ENCODE measurements at regions not wholly inside any gene's neighbourhood (a gene's known extent, or its start where the extent isn't known, plus 50 kb on each side); places are given as distances from the start of the nearest gene placed in this dataset.

DNA sequence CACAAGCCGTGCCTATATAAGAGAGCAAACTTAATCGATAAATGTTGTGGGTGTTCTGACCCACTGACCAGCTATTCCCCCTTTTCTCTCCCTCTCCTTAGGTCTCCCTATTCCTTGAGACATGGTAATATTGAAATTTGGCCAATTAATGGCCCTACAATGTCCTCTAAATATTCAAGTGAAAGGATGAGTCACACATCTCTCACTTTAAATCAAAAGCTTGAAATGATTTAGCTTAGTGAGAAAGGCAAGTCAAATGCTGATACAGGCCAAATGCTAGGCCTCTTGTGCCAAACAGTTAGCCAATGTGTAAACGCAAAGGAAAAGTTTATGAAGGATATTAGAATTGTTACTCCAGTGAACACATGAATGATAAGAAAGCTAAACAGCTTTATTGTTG, 102.2 kb upstream of the CPNE8 start:
- H3K4me3 ChIP-seq (ENCODE audit: low read depth, low read length) = no peak overlapping the region
- TF ChIP-seq, protein P1, sequence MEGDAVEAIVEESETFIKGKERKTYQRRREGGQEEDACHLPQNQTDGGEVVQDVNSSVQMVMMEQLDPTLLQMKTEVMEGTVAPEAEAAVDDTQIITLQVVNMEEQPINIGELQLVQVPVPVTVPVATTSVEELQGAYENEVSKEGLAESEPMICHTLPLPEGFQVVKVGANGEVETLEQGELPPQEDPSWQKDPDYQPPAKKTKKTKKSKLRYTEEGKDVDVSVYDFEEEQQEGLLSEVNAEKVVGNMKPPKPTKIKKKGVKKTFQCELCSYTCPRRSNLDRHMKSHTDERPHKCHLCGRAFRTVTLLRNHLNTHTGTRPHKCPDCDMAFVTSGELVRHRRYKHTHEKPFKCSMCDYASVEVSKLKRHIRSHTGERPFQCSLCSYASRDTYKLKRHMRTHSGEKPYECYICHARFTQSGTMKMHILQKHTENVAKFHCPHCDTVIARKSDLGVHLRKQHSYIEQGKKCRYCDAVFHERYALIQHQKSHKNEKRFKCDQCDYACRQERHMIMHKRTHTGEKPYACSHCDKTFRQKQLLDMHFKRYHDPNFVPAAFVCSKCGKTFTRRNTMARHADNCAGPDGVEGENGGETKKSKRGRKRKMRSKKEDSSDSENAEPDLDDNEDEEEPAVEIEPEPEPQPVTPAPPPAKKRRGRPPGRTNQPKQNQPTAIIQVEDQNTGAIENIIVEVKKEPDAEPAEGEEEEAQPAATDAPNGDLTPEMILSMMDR (IDR thresholded peaks at IDR 0.05; ENCODE audit: insufficient read depth, low read length, severe bottlenecking) = no peak
- FAIRE-seq (no peak), DNase-seq (ENCODE audit: low read depth) (no peak)
- peaks cover 2% of the 10 kb centered on the region for H3K27me3 ChIP-seq (ENCODE audit: control insufficient read depth, insufficient read depth, low read length)
- H3K36me3 ChIP-seq (ENCODE audit: control insufficient read depth, insufficient read depth, low read length) = no peaks in the 10 kb centered on the region

DNA sequence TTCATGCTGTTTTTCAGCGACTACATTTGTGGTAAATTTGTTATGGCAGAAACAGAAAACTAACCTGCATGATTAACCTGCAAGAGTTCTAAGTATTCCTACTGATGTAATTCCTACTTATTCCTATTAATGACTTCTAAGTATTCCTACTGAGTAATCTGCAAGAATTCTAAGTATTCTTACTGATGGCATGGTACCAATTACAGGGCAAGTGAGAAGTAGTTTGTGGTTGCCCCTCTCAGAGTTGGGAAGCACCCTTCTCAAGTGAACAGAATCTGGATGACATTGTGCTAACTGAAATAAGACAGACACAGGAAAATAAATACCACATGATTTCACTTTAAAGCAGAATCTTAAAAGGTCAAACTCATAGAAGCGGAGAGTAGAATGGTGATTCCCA, 100.9 kb upstream of the CPNE8 start:
- DNase-seq (ENCODE audit: low read depth) = no peak
- H3K36me3 ChIP-seq (ENCODE audit: control insufficient read depth, insufficient read depth, low read length) = no peaks in the 10 kb centered on the region
- H3K27me3 ChIP-seq (ENCODE audit: control insufficient read depth, insufficient read depth, low read length) = peaks cover 2% of the 10 kb centered on the region
- no peak for FAIRE-seq
- H3K4me3 ChIP-seq (ENCODE audit: low read depth, low read length) = no peak overlapping the region
- TF ChIP-seq, protein P1 (IDR thresholded peaks at IDR 0.05; ENCODE audit: insufficient read depth, low read length, severe bottlenecking) = no peak

DNA sequence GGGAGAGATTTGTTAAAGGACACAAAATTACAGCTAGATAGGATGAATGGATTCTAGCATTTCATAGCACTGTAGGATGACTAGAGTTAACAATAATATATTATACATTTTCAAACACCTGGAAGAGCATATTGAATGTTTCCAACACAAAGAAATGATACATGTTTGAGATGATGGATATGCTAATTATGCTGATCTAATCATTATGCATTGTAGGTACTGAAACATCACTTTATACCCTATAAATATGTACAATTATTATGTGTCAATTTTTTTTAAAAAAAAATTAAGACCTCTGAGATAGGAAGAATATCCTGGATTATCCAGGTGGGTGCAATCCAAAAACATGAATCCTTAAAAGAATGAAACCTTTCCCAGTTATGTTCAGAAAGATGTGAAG, 100.3 kb upstream of the CPNE8 start:
- FAIRE-seq (no peak), DNase-seq (ENCODE audit: low read depth) (no peak)
- no peaks in the 10 kb centered on the region for H3K36me3 ChIP-seq (ENCODE audit: control insufficient read depth, insufficient read depth, low read length)
- TF ChIP-seq, protein P1 (IDR thresholded peaks at IDR 0.05; ENCODE audit: insufficient read depth, low read length, severe bottlenecking) = no peak
- H3K4me3 ChIP-seq (ENCODE audit: low read depth, low read length) = no peak overlapping the region
- peaks cover 2% of the 10 kb centered on the region for H3K27me3 ChIP-seq (ENCODE audit: control insufficient read depth, insufficient read depth, low read length)

DNA sequence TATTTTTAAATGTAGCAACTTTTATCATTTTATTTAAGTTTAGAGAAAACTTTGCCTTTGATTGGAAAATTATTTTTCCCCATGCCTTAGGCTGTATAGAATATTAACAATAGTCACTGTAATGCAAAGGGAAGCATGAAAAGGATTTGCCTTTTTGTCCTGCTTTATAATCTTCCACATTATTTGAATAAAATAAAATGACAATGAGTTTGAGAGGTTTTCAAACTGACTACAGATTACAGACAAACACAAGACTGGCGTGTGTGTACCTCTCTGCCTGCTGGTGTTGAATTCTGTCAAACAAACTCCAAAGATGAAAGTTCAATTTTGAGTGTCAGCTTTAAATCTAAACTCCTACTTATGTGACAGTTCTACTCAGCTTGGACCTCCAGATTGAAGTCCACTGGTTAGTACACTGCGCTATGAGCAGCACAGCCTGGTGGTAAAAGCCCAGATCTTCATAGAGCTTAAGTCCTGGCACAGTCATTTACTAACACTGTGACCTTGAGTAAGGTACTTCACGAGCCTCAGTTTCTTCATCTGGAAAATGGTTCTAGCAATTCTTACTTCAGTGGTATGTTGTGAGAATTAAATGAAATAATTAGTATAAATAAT, 98.3 kb upstream of the CPNE8 start:
- Histone ChIP-seq H3K36me3 (ENCODE audit: control insufficient read depth, insufficient read depth, low read length) (no peaks in the 10 kb centered on the region), H3K4me3 (ENCODE audit: low read depth, low read length) (no peak overlapping the region), H3K27me3 (ENCODE audit: control insufficient read depth, insufficient read depth, low read length) (peaks cover 2% of the 10 kb centered on the region)
- FAIRE-seq = no peak
- no peak for DNase-seq (ENCODE audit: low read depth)
- TF ChIP-seq, protein P1 (IDR thresholded peaks at IDR 0.05; ENCODE audit: insufficient read depth, low read length, severe bottlenecking) = no peak

- no peak overlapping the region for H3K4me3 ChIP-seq (ENCODE audit: low read depth, low read length)
- TF ChIP-seq, protein P1 (IDR thresholded peaks at IDR 0.05; ENCODE audit: insufficient read depth, low read length, severe bottlenecking) = no peak
- no peaks in the 10 kb centered on the region for H3K27me3 ChIP-seq (ENCODE audit: control insufficient read depth, insufficient read depth, low read length)
- H3K36me3 ChIP-seq (ENCODE audit: control insufficient read depth, insufficient read depth, low read length) = no peaks in the 10 kb centered on the region
- DNase-seq (ENCODE audit: low read depth) = no peak
- FAIRE-seq = no peak
Observed at GRCh38 chr12:39000370-39000769, 95.0 kb upstream of the CPNE8 start.

DNA sequence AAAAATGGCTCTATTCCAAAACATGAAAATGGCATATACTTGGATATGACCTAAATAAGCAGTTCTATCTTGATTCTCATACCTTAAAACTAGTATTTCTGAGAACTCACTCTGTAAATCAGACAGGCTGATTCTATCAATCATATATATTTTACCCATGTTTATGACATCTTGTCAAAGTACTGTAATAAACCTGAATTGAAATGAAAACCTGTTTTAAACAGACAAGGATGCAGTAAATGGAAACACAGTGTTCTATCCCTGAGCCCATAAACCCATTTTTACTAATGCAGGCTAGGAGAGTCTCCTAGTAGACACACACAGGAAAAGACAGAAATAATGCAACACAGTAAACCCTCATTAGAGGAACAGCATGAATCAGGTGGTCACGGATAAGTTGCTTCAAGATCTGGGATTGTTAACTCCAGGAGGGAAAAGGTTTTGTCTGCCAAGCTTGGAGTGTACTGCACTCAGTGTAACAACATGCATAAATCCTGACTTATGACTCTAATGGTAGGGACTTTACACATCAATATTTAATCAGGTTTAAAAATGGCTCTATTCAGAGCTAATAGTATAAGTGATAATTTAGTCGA, 93.6 kb upstream of the CPNE8 start:
- FAIRE-seq = no peak
- DNase-seq (ENCODE audit: low read depth) = no peak

More for the DNA sequence above, 93.6 kb upstream of the CPNE8 start:
- Histone ChIP-seq H3K4me3 (ENCODE audit: low read depth, low read length) (no peak overlapping the region), H3K27me3 (ENCODE audit: control insufficient read depth, insufficient read depth, low read length) (no peaks in the 10 kb centered on the region), H3K36me3 (ENCODE audit: control insufficient read depth, insufficient read depth, low read length) (no peaks in the 10 kb centered on the region)
- TF ChIP-seq, protein P1 (IDR thresholded peaks at IDR 0.05; ENCODE audit: insufficient read depth, low read length, severe bottlenecking) = no peak

Measured in bronchial epithelial cell (primary cell).